T1000 (cell line): ENCODE measurements at regions not wholly inside any gene's neighbourhood (a gene's known extent, or its start where the extent isn't known, plus 50 kb on each side); places are given as distances from the start of the nearest gene placed in this dataset.
"Not testable (repeated sequence)": the region's sequence is repeated elsewhere in the genome, so short reads cannot be mapped to it uniquely, and the experiment has no call there.

ENCODE experiments used
- DNase-seq: peaks from one replicate; lab custom pipeline; 2025; ENCODE audit warnings: mixed read lengths; lab: John Stamatoyannopoulos, UW

GRCh38 chr9:88813638-88814209 lies 177.5 kb upstream of the S1PR3 start:
- no peak for DNase-seq

GRCh38 chr9:88814577-88814976 lies 176.7 kb upstream of the S1PR3 start:
- DNase-seq, result peak; percentile 21

- DNase-seq, result no peak
Measured at GRCh38 chr9:88816141-88816540, 175.1 kb upstream of the S1PR3 start.

GRCh38 chr9:88816591-88816990 lies 174.7 kb upstream of the S1PR3 start:
- no peak for DNase-seq

GRCh38 chr9:88817628-88818027 lies 173.6 kb upstream of the S1PR3 start:
- no peak for DNase-seq

- DNase-seq, result peak; percentile 73
Measured at GRCh38 chr9:88818495-88819201, 172.6 kb upstream of the S1PR3 start.

GRCh38 chr9:88819476-88819875 lies 171.8 kb upstream of the S1PR3 start:
- DNase-seq, result no peak

GRCh38 chr9:88820055-88820454 lies 171.2 kb upstream of the S1PR3 start:
- no peak for DNase-seq

GRCh38 chr9:88821033-88821745 lies 170.1 kb upstream of the S1PR3 start:
- no peak for DNase-seq

- no peak for DNase-seq
Measured at GRCh38 chr9:88821746-88822106, 169.5 kb upstream of the S1PR3 start.

GRCh38 chr9:88824711-88825110 lies 166.6 kb upstream of the S1PR3 start:
- DNase-seq, result no peak

GRCh38 chr9:88826181-88826580 lies 165.1 kb upstream of the S1PR3 start:
- no peak for DNase-seq

GRCh38 chr9:88826771-88827181 lies 164.5 kb upstream of the S1PR3 start:
- DNase-seq, result no peak

GRCh38 chr9:88828018-88828417 lies 163.2 kb upstream of the S1PR3 start:
- DNase-seq, result no peak

- DNase-seq, result no peak
Measured at GRCh38 chr9:88828492-88828974, 162.7 kb upstream of the S1PR3 start.

- peak; percentile 25 for DNase-seq
Measured at GRCh38 chr9:88829276-88829675, 162.0 kb upstream of the S1PR3 start.

GRCh38 chr9:88831713-88832407 lies 159.4 kb upstream of the S1PR3 start:
- DNase-seq, result no peak

- DNase-seq, result no peak
Measured at GRCh38 chr9:88833946-88834345, 157.3 kb upstream of the S1PR3 start.

- DNase-seq, result no peak
Measured at GRCh38 chr9:88835038-88835466, 156.2 kb upstream of the S1PR3 start.

- DNase-seq, result no peak
Measured at GRCh38 chr9:88835772-88836171, 155.5 kb upstream of the S1PR3 start.

GRCh38 chr9:88837731-88838130 lies 153.5 kb upstream of the S1PR3 start:
- DNase-seq, result no peak

GRCh38 chr9:88849878-88850277 lies 141.4 kb upstream of the S1PR3 start:
- DNase-seq, result not testable (repeated sequence)

- DNase-seq, result peak; percentile 88
Measured at GRCh38 chr9:88852794-88853193, 138.5 kb upstream of the S1PR3 start.
